ENCODE measurements at regions not wholly inside any gene's neighbourhood (a gene's known extent, or its start where the extent isn't known, plus 50 kb on each side); places are given as distances from the start of the nearest gene placed in this dataset.
A peak's percentile ranks its signal among the peaks of the same experiment; 100 is the strongest.

GRCh38 chr2:120428748-120429147 is 82.8 kb downstream of the INHBB start:
- DNase-seq: no peak

- DNase-seq: no peak
These were observed 83.9 kb downstream of the INHBB start for GRCh38 chr2:120429586-120430500.

DNA sequence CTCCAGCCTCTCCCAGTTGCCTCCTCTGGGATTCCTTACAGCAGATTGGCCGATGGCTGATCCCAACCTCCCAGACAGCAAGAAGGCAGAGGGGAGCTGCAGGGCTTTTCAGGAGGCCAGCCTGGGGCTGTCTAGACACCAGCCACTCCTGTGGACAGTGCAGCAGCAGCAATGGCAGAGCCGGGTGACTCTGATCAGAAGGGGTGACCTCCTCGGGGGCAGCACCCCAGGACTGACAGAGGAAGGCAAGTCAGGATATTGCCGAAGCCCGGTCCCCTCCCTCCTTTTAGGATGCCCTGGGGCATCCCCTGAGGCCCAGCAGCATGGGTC is 84.5 kb downstream of the INHBB start:
- DNase-seq: no peak

GRCh38 chr2:120430957-120431356 is 85.0 kb downstream of the INHBB start:
- DNase-seq: no peak

GRCh38 chr2:120431386-120432292 is 85.7 kb downstream of the INHBB start:
- DNase-seq: no peak

DNA sequence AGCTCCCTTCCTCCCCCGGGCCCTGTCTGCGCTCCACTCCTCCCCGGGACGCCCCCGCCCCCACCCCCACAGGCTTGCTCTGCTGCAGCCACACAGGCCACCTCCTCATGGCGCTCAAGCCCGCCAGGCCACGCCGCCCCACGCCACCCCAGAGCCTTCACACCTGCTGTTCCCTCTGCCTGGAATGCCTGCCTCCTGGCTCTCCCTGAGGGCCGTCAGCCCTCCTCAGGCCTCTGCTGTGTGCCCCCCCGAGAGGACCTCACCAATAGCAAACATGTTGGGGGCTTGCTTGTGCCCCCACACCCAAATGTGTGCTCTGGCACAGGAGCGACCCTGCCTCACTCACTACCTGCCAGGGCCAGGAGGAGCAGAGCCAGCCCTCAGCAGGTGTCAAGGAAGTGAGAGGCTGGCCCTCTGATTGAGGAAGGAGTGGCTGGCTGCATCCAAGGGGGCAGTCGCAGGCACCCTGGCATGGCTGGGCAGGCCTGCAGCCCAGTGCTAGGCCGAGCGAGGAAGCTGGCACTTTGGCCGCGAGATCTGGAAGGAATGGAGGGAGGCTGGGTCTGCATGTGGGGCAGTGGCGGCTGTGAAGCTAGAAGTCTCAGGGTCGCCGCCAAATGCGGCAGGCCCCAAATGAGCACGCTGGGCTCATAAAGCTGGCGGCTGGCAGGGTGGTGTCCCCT is 86.5 kb downstream of the INHBB start:
- no peak for DNase-seq

DNA sequence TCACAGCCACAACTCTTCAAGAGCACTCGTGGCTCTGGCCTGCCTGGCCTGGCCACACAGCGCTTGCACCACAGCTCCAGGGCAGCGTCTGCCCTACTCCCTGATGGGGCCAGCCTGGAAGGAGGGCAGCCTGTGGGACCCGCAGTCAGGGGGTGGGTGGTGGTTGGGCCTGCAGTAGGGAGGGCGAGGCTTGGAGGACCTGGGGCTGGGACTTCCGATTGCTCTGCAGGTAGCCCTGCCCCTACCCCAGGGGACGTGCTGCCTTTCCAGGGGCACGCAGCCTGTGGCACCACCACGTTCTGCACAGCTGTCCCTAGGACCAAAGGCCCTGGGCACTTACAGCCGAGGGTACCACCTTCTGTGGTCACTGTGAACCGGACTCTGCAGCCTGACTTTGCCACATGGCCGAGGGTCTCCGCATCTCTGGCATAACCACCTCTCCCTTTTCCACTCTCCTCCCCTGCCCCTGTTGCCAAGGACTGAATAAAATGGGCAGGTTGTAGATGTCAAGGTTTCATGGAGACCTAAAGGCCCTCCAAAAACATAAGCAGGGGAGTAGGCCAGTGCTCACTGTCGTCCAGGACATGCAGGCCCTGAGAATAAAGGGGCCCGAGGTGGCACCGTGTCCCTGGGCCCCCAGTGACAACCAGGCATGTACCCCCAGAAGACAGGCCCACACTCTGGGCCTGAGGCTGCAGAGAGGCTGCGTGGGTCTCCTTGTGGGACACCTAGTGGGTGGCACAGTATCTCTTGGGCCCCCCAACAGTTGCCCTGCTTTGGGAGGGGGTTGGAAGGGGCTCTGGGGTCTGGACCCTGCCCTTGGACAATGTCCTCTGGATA is 87.3 kb downstream of the INHBB start:
- DNase-seq: no peak

- DNase-seq: no peak
These were observed 87.9 kb downstream of the INHBB start for GRCh38 chr2:120433816-120434290.

DNA sequence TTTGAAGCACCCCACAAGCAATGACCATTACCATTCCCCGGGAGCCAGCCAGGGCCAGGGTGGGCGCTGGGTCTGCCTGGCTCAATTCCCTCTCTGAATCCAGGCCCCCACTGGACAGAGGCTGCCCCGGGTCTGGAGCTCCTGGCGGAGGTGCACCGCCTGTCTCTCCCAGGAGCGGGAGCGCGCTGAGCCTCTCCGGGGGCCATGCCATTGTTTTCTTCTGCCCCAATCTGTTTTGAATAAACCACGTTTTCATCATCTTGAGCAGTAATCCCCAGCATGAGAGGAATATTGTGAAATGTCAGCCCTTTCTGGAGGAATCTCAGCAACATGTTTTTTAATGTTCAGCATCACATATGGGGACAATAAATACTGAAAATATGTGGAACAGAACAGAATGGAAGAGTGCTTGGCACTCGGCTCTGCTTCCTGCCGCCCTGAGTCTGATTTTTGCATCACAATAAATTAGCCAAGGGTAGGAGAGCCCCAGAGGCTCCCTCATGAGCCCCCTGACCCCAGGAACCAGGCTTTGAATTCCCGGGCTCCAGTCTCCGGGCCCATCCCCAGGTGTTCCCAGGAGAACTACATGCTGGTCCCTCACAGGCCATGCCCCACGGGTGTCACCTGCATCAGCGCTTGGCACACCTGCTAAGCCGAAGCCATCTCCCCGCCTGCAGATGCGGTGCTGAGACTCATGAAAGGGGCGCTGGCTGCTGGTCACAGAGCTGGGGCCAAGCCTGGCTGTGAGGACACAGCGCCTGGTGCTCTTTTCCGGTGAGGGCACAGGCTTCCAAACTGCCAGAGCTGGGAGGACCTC is 88.8 kb downstream of the INHBB start:
- no peak for DNase-seq

- no peak for DNase-seq
These were observed 89.9 kb downstream of the INHBB start for GRCh38 chr2:120435671-120436459.

DNA sequence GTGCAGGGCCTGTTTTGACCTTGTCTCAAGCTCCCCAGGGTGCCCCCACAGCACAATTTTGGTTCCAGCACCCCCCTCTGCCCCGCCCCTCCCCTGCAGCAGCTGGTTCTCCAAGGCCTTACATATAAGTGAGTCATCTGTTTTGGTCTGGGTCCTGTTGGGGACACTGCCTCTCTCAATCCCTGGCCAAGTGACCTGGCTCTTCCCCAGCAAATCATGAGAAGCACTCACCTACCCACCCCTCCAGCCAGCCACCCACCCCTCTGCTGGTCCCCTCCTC is 90.5 kb downstream of the INHBB start:
- peak; percentile 34 for DNase-seq

- DNase-seq: peak; percentile 53
These were observed 91.1 kb downstream of the INHBB start for GRCh38 chr2:120436885-120437603.

DNA sequence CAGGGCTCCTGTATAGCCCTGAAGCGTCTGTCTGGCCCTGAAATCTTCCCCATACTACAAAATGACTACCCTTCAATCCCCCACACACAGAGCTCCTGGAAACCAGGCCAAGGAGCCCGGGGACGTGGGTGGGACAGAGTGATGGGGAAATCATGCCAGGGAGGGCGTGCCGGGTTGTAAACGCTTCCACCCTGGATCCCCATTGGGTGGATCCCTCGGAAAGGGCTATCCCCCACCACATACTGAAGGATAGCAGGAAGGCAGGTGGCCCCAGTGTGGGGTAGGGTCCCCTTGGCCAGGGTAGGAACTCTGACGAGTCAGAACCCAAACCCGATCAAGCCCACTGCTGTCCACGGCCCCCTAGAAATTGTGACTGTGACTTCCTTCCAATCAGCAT is 91.7 kb downstream of the INHBB start:
- no peak for DNase-seq

DNA sequence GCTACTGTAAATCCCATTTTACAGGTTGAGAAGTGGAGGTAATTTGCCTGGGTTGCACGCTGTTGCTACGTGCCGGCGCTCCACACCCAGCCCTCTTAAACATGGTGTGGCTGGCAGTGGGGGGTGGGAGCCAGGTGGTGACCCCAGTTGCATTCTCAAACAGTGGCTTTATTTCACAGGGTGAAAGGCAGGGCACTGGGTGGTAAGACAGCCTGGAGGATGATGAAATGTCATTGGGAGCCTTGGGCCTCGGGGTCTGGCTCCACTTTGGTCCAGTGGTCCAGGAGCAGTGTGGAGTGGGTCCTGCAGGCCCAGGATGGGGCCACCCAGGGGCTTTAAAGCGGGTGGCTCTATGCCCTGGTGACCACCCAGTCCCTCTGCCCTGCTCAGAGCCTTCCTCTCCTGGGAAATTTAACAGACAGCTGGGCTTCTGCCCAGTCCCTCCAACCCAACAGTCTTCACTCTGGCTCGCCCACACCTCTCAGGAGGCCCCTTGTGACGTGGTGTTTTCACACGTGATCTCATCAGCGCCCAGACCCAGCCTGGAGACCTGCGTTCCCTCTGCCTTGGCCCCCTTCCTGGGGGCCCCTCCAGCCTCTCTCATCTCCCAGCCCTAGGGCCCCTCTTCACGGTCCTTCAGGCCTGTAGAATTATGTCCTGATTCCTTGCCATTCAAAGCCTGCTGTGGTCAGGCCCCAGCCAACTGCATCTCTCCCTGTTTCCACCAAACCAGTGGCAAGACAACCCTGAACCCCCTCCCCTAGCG is 92.5 kb downstream of the INHBB start:
- DNase-seq: no peak

- DNase-seq: no peak
These were observed 93.1 kb downstream of the INHBB start for GRCh38 chr2:120439067-120439368.

DNA sequence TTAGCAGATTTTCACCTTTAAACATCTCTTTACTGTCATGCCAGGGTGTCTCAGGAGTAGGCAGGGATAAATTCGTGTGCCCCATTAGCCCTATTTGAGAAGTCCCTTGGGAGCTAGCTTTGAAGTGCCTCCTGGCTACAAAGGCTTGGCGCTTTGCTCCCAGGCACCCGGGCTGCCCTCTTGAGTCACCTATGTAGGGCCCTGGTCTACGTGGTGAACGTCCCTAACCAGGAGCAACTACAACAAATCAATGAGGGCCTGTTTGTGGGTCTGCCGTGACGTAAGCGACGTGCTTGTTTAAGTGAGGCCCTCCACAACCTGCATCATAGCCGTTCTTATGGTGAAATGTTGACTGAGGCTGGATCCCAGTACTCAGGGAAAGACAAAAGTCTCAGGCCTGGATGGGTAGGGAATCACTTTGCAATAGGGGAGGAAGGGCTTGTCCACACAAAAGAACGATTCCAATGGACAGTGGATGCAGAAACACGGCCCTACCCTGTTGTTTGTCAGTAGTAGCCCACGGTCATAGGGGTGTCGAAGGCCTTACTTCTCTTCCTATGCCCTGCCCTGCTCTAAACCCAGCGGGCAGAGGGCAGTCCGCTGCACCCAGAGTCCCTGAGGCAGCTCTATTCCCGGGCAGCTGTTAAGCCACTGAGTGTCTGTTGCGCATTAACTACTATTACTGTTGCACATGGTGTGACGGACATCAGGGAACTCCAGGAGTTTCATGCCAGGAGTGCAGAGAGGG is 93.9 kb downstream of the INHBB start:
- DNase-seq: no peak

GRCh38 chr2:120440521-120441350 is 94.8 kb downstream of the INHBB start:
- no peak for DNase-seq

DNA sequence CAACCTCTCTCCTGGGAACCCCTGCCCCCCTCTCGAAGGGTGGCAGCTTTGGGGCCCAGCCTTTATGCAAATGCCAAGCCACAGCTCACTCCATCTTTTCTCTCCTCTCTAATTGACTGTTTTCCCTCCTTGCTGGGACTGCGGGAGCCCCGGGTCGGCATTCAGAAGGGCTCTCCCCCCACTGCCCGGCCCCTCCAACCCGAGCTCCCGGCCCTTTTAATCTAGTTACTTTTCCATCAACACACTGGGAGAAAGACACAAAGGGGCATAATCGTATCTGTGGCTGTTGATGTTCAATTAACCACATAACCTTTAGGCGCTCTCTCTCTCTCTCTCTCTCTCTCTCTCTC is 95.4 kb downstream of the INHBB start:
- DNase-seq: no peak

Measured in EL (cell line).